Renal cortical epithelial cell (primary cell): ENCODE measurements at regions not wholly inside any gene's neighbourhood (a gene's known extent, or its start where the extent isn't known, plus 50 kb on each side); places are given as distances from the start of the nearest gene placed in this dataset.
A peak's percentile ranks its signal among the peaks of the same experiment; 100 is the strongest.
"Not testable (repeated sequence)": the region's sequence is repeated elsewhere in the genome, so short reads cannot be mapped to it uniquely, and the experiment has no call there.

Source experiments
- DNase-seq: peaks from one replicate; pipeline ENCODE4 v3.0.0-alpha.2; 2011; ENCODE audit warnings: low read depth

GRCh38 chr2:7377916-7378569 is 460.8 kb downstream of the RNF144A start:
- peak; percentile 20 for DNase-seq

- no peak for DNase-seq
Measured at GRCh38 chr2:7378591-7378990, 461.4 kb downstream of the RNF144A start.

GRCh38 chr2:7379799-7380198 is 462.6 kb downstream of the RNF144A start:
- no peak for DNase-seq

- no peak for DNase-seq
Measured at GRCh38 chr2:7384773-7385349, 467.6 kb downstream of the RNF144A start.

- not testable (repeated sequence) for DNase-seq
Measured at GRCh38 chr2:7390311-7390710, 473.1 kb downstream of the RNF144A start.

- DNase-seq = peak; percentile 1
Measured at GRCh38 chr2:7392076-7392787, 475.0 kb downstream of the RNF144A start.

- no peak for DNase-seq
Measured at GRCh38 chr2:7394195-7394594, 477.0 kb downstream of the RNF144A start.

- DNase-seq = no peak
Measured at GRCh38 chr2:7400628-7401027, 483.4 kb downstream of the RNF144A start.

- DNase-seq = no peak
Measured at GRCh38 chr2:7403092-7403775, 486.0 kb downstream of the RNF144A start.

- DNase-seq = no peak
Measured at GRCh38 chr2:7405861-7406715, 488.9 kb downstream of the RNF144A start.

- no peak for DNase-seq
Measured at GRCh38 chr2:7407001-7407400, 489.8 kb downstream of the RNF144A start.

- DNase-seq = no peak
Measured at GRCh38 chr2:7407906-7408680, 490.9 kb downstream of the RNF144A start.

- no peak for DNase-seq
Measured at GRCh38 chr2:7411691-7412090, 494.5 kb downstream of the RNF144A start.

GRCh38 chr2:7417845-7418742 is 500.9 kb downstream of the RNF144A start:
- no peak for DNase-seq

- DNase-seq = no peak
Measured at GRCh38 chr2:7419186-7419585, 502.0 kb downstream of the RNF144A start.

- no peak for DNase-seq
Measured at GRCh38 chr2:7419814-7420311, 502.7 kb downstream of the RNF144A start.

- DNase-seq = no peak
Measured at GRCh38 chr2:7420530-7420929, 503.3 kb downstream of the RNF144A start.

- no peak for DNase-seq
Measured at GRCh38 chr2:7424481-7424880, 507.3 kb downstream of the RNF144A start.

GRCh38 chr2:7427293-7428060 is 510.3 kb downstream of the RNF144A start:
- peak; percentile 57 for DNase-seq
